ENCODE measurements at regions not wholly inside any gene's neighbourhood (a gene's known extent, or its start where the extent isn't known, plus 50 kb on each side); places are given as distances from the start of the nearest gene placed in this dataset.
A peak's percentile ranks its signal among the peaks of the same experiment; 100 is the strongest.

GRCh38 chr1:231108516-231109302 lies 53.1 kb upstream of the TRIM67 start:
- intact Hi-C loops (cut with DNase I), result no loop called here
- DNase-seq (no peak), ATAC-seq (no peak)

GRCh38 chr1:231107600-231108326 lies 54.1 kb upstream of the TRIM67 start:
- ATAC-seq (no peak), DNase-seq (no peak)
- intact Hi-C loops (cut with DNase I), result no loop called here

- intact Hi-C loops (cut with DNase I), result no loop called here
- ATAC-seq (no peak), DNase-seq (no peak)
Observed at GRCh38 chr1:231107151-231107550, 54.7 kb upstream of the TRIM67 start.

GRCh38 chr1:231106347-231106746 lies 55.5 kb upstream of the TRIM67 start:
- DNase-seq (no peak), ATAC-seq (peak; percentile 55 to 88)
- intact Hi-C loops (cut with DNase I), result no loop called here

GRCh38 chr1:231104917-231105316 lies 56.9 kb upstream of the TRIM67 start:
- ATAC-seq (no peak), DNase-seq (no peak)
- intact Hi-C loops (cut with DNase I), result no loop called here

- ATAC-seq, result no peak
- intact Hi-C loops (cut with DNase I), result no loop called here
- DNase-seq, result no peak
Observed at GRCh38 chr1:231103961-231104360, 57.9 kb upstream of the TRIM67 start.

GRCh38 chr1:231099996-231100767 lies 60.1 kb upstream of the FAM89A start:
- intact Hi-C loops (cut with DNase I), result no loop called here
- ATAC-seq, result no peak

GRCh38 chr1:231099311-231099710 lies 59.3 kb upstream of the FAM89A start:
- DNase-seq (no peak), ATAC-seq (no peak)
- intact Hi-C loops (cut with DNase I), result no loop called here

More at GRCh38 chr1:231099996-231100767, 60.1 kb upstream of the FAM89A start:
- no peak for DNase-seq

- no peak for DNase-seq
- intact Hi-C loops (cut with DNase I), result no loop called here
- ATAC-seq, result no peak
Observed at GRCh38 chr1:231095595-231095994, 55.5 kb upstream of the FAM89A start.

- DNase-seq (no peak), ATAC-seq (no peak)
- intact Hi-C loops (cut with DNase I), result no loop called here
Observed at GRCh38 chr1:231094421-231094820, 54.4 kb upstream of the FAM89A start.

- DNase-seq (no peak), ATAC-seq (peak in 1 of 2 donors; percentile 65)
- intact Hi-C loops (cut with DNase I), result no loop called here
Observed at GRCh38 chr1:231093156-231093922, 53.3 kb upstream of the FAM89A start.

- ATAC-seq (no peak), DNase-seq (no peak)
- intact Hi-C loops (cut with DNase I), result no loop called here
Observed at GRCh38 chr1:231092380-231092779, 52.3 kb upstream of the FAM89A start.

GRCh38 chr1:231091831-231092301 lies 51.8 kb upstream of the FAM89A start:
- DNase-seq (no peak), ATAC-seq (no peak)
- intact Hi-C loops (cut with DNase I), result no loop called here

GRCh38 chr1:231091415-231091814 lies 51.4 kb upstream of the FAM89A start:
- DNase-seq, result no peak
- intact Hi-C loops (cut with DNase I), result no loop called here
- no peak for ATAC-seq
